H9 (cell line): ENCODE measurements at regions not wholly inside any gene's neighbourhood (a gene's known extent, or its start where the extent isn't known, plus 50 kb on each side); places are given as distances from the start of the nearest gene placed in this dataset.

ENCODE experiments used
- DNase-seq: peaks from one replicate; pipeline ENCODE4 v3.0.0-alpha.2; 2017
- H2AFZ ChIP-seq: one replicate; pipeline ENCODE4 v1.6.1; 2013; ENCODE audit warnings: mild to moderate bottlenecking, low read length, control low read depth, moderate library complexity
- H2AK5ac ChIP-seq: 2 replicates; pipeline ENCODE4 v1.6.1; 2013; ENCODE audit warnings: low read length, control low read depth, mixed read lengths; ENCODE audit not compliant: insufficient read length
- H2BK120ac ChIP-seq: one replicate; pipeline ENCODE4 v1.6.1; 2013; ENCODE audit warnings: low read depth, mild to moderate bottlenecking, low read length, control low read depth, inconsistent platforms; ENCODE audit not compliant: poor library complexity, severe bottlenecking
- H2BK12ac ChIP-seq: 2 replicates; pipeline ENCODE4 v1.6.1; 2013; ENCODE audit warnings: low read length, control low read depth, mixed read lengths, low read depth; ENCODE audit not compliant: insufficient read length
- H2BK15ac ChIP-seq: 2 replicates; pipeline ENCODE4 v1.6.1; 2013; ENCODE audit warnings: low read depth, low read length, control low read depth
- H2BK20ac ChIP-seq: one replicate; pipeline ENCODE4 v1.6.1; 2013; ENCODE audit warnings: low read depth, mild to moderate bottlenecking, low read length, control low read depth, inconsistent platforms; ENCODE audit not compliant: poor library complexity, severe bottlenecking
- H2BK5ac ChIP-seq: 2 replicates; pipeline ENCODE4 v1.6.1; 2013; ENCODE audit warnings: low read length, control low read depth, mixed read lengths; ENCODE audit not compliant: insufficient read length
- H3K14ac ChIP-seq: 2 replicates; pipeline ENCODE4 v1.6.1; 2013; ENCODE audit warnings: low read length, control low read depth; ENCODE audit not compliant: insufficient read depth
- H3K18ac ChIP-seq: 2 replicates; pipeline ENCODE4 v1.6.1; 2013; ENCODE audit warnings: low read depth, mild to moderate bottlenecking, mixed read lengths, low read length, control low read depth; ENCODE audit not compliant: insufficient read length
- H3K23ac ChIP-seq: 2 replicates; pipeline ENCODE4 v1.6.1; 2013; ENCODE audit warnings: low read length, control low read depth, mixed read lengths, low read depth; ENCODE audit not compliant: insufficient read length
- H3K23me2 ChIP-seq: 2 replicates; pipeline ENCODE4 v1.6.1; 2013; ENCODE audit warnings: low read depth, mild to moderate bottlenecking, mixed read lengths, low read length, control low read depth; ENCODE audit not compliant: insufficient read length, poor library complexity, severe bottlenecking
- H3K27ac ChIP-seq: 2 replicates; pipeline ENCODE4 v1.5.1; 2013; ENCODE audit warnings: low read length, control low read depth, mixed read lengths, low read depth; ENCODE audit not compliant: insufficient read length
- H3K27me3 ChIP-seq: 2 replicates; pipeline ENCODE4 v1.6.1; 2013; ENCODE audit warnings: low read length, control low read depth, inconsistent platforms; ENCODE audit not compliant: insufficient read depth
- H3K4ac ChIP-seq: 2 replicates; pipeline ENCODE4 v1.6.1; 2013; ENCODE audit warnings: low read depth, mild to moderate bottlenecking, control low read depth, inconsistent platforms, low read length, moderate library complexity
- H3K4me1 ChIP-seq: 2 replicates; pipeline ENCODE4 v1.6.1; 2013; ENCODE audit warnings: low read length, control low read depth, inconsistent platforms; ENCODE audit not compliant: insufficient read depth
- H3K4me2 ChIP-seq: 2 replicates; pipeline ENCODE4 v1.6.1; 2013; ENCODE audit warnings: low read length, control low read depth, mixed read lengths; ENCODE audit not compliant: insufficient read length, insufficient read depth
- H3K56ac ChIP-seq: 2 replicates; pipeline ENCODE4 v1.6.1; 2013; ENCODE audit warnings: low read depth, mild to moderate bottlenecking, mixed read lengths, low read length, control low read depth; ENCODE audit not compliant: insufficient read length
- H3K79me1 ChIP-seq: 2 replicates; pipeline ENCODE4 v1.6.1; 2013; ENCODE audit warnings: low read depth, mild to moderate bottlenecking, moderate library complexity, low read length, control low read depth, inconsistent platforms; ENCODE audit not compliant: insufficient read depth, poor library complexity, severe bottlenecking
- H3K79me2 ChIP-seq: 2 replicates; pipeline ENCODE4 v1.6.1; 2013; ENCODE audit warnings: low read length, control low read depth, inconsistent platforms; ENCODE audit not compliant: insufficient read depth
- H3K9ac ChIP-seq: 2 replicates; pipeline ENCODE4 v1.6.1; 2013; ENCODE audit warnings: low read length, control low read depth, mixed read lengths; ENCODE audit not compliant: insufficient read length; ENCODE audit errors: extremely low read depth
- H3K9me3 ChIP-seq: one replicate; pipeline ENCODE4 v1.6.1; 2013; ENCODE audit warnings: low read depth, low read length, inconsistent platforms; ENCODE audit not compliant: control insufficient read depth
- H3T11ph ChIP-seq: one replicate; pipeline ENCODE4 v1.6.1; 2013; ENCODE audit warnings: mild to moderate bottlenecking, low read length, control low read depth, inconsistent platforms
- H4K20me1 ChIP-seq: one replicate; pipeline ENCODE4 v1.6.1; 2013; ENCODE audit not compliant: control insufficient read depth, insufficient read length, insufficient read depth
- H4K5ac ChIP-seq: 2 replicates; pipeline ENCODE4 v1.6.1; 2013; ENCODE audit warnings: low read depth, mild to moderate bottlenecking, mixed read lengths, low read length, control low read depth; ENCODE audit not compliant: insufficient read length
- H4K8ac ChIP-seq: replicated peaks from 2 replicates; pipeline ENCODE4 v1.6.1; 2013; ENCODE audit warnings: low read length, control low read depth, mixed read lengths, low read depth; ENCODE audit not compliant: insufficient read length
- H4K91ac ChIP-seq: 2 replicates; pipeline ENCODE4 v1.6.1; 2013; ENCODE audit warnings: low read depth, mild to moderate bottlenecking, moderate library complexity, mixed read lengths, low read length, control low read depth; ENCODE audit not compliant: insufficient read length
- H3K27ac Mint-ChIP-seq, 3 experiments: 2 replicates in 2 of 3; 3 replicates in 1 of 3; pipeline ENCODE4 v1.8.0; 2020 to 2021; ENCODE audit warnings: mixed read lengths in 3 of 3, mild to moderate bottlenecking in 1 of 3, moderate library complexity in 1 of 3
- H3K27me3 Mint-ChIP-seq: 2 replicates; pipeline ENCODE4 v1.8.0; 2021; ENCODE audit warnings: low read depth, mild to moderate bottlenecking, moderate library complexity, mixed read lengths
- H3K36me3 Mint-ChIP-seq, 3 experiments: 2 replicates in 2 of 3; 3 replicates in 1 of 3; pipeline ENCODE4 v1.8.0; 2020 to 2021; ENCODE audit warnings: low read depth in 3 of 3, mixed read lengths in 3 of 3; ENCODE audit not compliant: insufficient read depth in 1 of 3
- H3K4me1 Mint-ChIP-seq, 2 experiments: 2 replicates each; pipeline ENCODE4 v1.8.0; 2020; ENCODE audit warnings: mixed read lengths in 2 of 2
- H3K4me3 Mint-ChIP-seq, 2 experiments: 2 replicates in 1 of 2; 3 replicates in 1 of 2; pipeline ENCODE4 v1.8.0; 2020 to 2021; ENCODE audit warnings: mild to moderate bottlenecking in 2 of 2, mixed read lengths in 2 of 2, moderate library complexity in 1 of 2
- H3K9me3 Mint-ChIP-seq, 2 experiments: 2 replicates in 1 of 2; 3 replicates in 1 of 2; pipeline ENCODE4 v1.8.0; 2020; ENCODE audit warnings: mild to moderate bottlenecking in 2 of 2, mixed read lengths in 2 of 2, moderate library complexity in 1 of 2
- WGBS: extraction: QIAGEN DNeasy Blood & Tissue Kit; methylation state at CpG from one replicate; pipeline ENCODE4 v1.1.7; 2013; ENCODE audit warnings: missing lambda C conversion rate, low lambda C conversion rate, mixed read lengths; ENCODE audit not compliant: insufficient read length; ENCODE audit errors: extremely low coverage; 5-methylcytosine and 5-hydroxymethylcytosine counted together
- TF ChIP-seq, protein P1 (sequence below): fragments of 200-600 bp; sonication (generic); conservative IDR thresholded peaks from 3 replicates; pipeline ENCODE4 v1.8.0; 2021; ENCODE audit warnings: antibody characterized with exemption, mild to moderate bottlenecking

DNA sequence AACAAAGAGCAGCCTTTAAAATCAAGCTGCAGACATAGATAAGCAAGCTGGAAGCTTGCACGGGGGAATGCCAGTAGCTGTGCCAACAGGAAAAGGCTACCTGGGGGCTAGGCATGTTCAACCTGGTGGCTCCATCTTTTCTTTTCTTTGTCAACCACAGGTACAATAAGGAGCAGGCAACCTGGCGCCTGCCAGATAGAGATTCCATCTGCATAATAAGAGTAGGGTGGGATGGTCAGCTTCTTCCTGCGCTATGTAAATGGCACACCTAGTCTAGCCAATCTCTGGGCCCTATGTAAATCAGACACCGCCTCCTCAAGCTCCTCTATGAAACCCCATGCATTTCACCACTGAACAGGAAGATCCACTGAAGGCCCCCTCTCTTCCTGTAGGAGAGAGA is 87.4 kb upstream of the PKP2 start:
- Mint-ChIP-seq H3K4me1 (peaks cover 19 to 25% of the 10 kb centered on the region in 2 experiments), H3K27ac (no peak overlapping the region; a peak in 1 of 7 replicates), H3K27me3 (no peaks in the 10 kb centered on the region), H3K9me3 (peaks cover 5% of the 10 kb centered on the region in 2 experiments), H3K4me3 (no peak overlapping the region), H3K36me3 (peaks cover 2 to 5% (median 2%) of the 10 kb centered on the region in 3 experiments; a peak in 3 of 7 replicates)
- H4K20me1 ChIP-seq: no peaks in the 10 kb centered on the region
- no peak overlapping the region for H2BK5ac ChIP-seq
- no peaks in the 10 kb centered on the region for H3K79me2 ChIP-seq
- no peak overlapping the region for H3K4me2 ChIP-seq
- TF ChIP-seq, protein P1, sequence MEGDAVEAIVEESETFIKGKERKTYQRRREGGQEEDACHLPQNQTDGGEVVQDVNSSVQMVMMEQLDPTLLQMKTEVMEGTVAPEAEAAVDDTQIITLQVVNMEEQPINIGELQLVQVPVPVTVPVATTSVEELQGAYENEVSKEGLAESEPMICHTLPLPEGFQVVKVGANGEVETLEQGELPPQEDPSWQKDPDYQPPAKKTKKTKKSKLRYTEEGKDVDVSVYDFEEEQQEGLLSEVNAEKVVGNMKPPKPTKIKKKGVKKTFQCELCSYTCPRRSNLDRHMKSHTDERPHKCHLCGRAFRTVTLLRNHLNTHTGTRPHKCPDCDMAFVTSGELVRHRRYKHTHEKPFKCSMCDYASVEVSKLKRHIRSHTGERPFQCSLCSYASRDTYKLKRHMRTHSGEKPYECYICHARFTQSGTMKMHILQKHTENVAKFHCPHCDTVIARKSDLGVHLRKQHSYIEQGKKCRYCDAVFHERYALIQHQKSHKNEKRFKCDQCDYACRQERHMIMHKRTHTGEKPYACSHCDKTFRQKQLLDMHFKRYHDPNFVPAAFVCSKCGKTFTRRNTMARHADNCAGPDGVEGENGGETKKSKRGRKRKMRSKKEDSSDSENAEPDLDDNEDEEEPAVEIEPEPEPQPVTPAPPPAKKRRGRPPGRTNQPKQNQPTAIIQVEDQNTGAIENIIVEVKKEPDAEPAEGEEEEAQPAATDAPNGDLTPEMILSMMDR: no peak
- H3K4me1 ChIP-seq: no peaks in the 10 kb centered on the region
- no peaks in the 10 kb centered on the region for H3K27me3 ChIP-seq
- H3K14ac ChIP-seq: no peak overlapping the region
- H2BK15ac ChIP-seq: no peak overlapping the region
- no peaks in the 10 kb centered on the region for H3K9me3 ChIP-seq
- H3K23ac ChIP-seq: no peak overlapping the region
- H3T11ph ChIP-seq: no peak overlapping the region
- H2BK120ac ChIP-seq: no peak overlapping the region
- H3K56ac ChIP-seq: no peak overlapping the region
- H2BK12ac ChIP-seq: no peak overlapping the region
- H3K23me2 ChIP-seq: no peaks in the 10 kb centered on the region
- no peak overlapping the region for H4K8ac ChIP-seq
- no peak overlapping the region for H3K9ac ChIP-seq
- H2AK5ac ChIP-seq: no peak overlapping the region
- no peak overlapping the region for H4K5ac ChIP-seq
- H3K18ac ChIP-seq: no peak overlapping the region
- H3K4ac ChIP-seq: no peak overlapping the region
- no peak overlapping the region for H2BK20ac ChIP-seq
- no peak overlapping the region for H4K91ac ChIP-seq
- no peaks in the 10 kb centered on the region for H3K79me1 ChIP-seq
- WGBS: no CpG with 5 or more reads among the region's 4 CpGs
- H3K27ac ChIP-seq: no peak overlapping the region
- DNase-seq: peak; percentile 76
- no peak overlapping the region for H2AFZ ChIP-seq
